K562 (cell line): ENCODE measurements at regions not wholly inside any gene's neighbourhood (a gene's known extent, or its start where the extent isn't known, plus 50 kb on each side); places are given as distances from the start of the nearest gene placed in this dataset.

Source experiments
- ATAC-seq: fragments of 200-7000 bp; cut with Tn5 transposase; 3 replicates; pipeline ENCODE4 v1.9.1; 2020; ENCODE audit warnings: moderate library complexity
- BruUV-seq: library from RNA; stranded (reverse); fragments of 400-500 nt; replicated peaks from 2 replicates; lab custom pipeline; 2021; lab: Mats Ljungman, UMichigan
- CTCF ChIA-PET: fragments of 300-600 bp; formaldehyde crosslinking; extraction: SDS; loops from one replicate; lab custom pipeline; 2021; ENCODE audit warnings: low intra/inter-chr PET ratio; lab: Yijun Ruan, JAX
- POLR2A ChIA-PET: fragments of 300-600, 350-650 bp; sonication (Branson Sonifier 250); formaldehyde crosslinking; extraction: SDS; loops from one replicate; lab custom pipeline; 2021; ENCODE audit warnings: antibody characterized with exemption, inconsistent platforms; lab: Yijun Ruan, JAX
- DNase-seq, 4 experiments: peaks; one replicate each; pipeline versions ENCODE4 v3.0.0 to v3.0.0-alpha.2; 2011 to 2018; ENCODE audit warnings: low spot score in 3 of 4, mixed read lengths in 3 of 4; ENCODE audit errors: extremely low read depth in 1 of 4
- FAIRE-seq: peaks from 2 replicates; lab custom pipeline; 2011; peaks lifted over from hg19 to GRCh38; lab: Jason Lieb, UNC
- H2AFZ ChIP-seq: 2 replicates; pipeline ENCODE4 v1.6.0; 2011; ENCODE audit warnings: low read depth, low read length, control low read depth, inconsistent platforms
- H3K27ac ChIP-seq: fragments of 200-600 bp; 3 replicates; pipeline ENCODE4 v1.8.0; 2011; ENCODE audit warnings: low read depth, mild to moderate bottlenecking, control low read depth, inconsistent platforms, low read length, moderate library complexity, mixed read lengths; ENCODE audit errors: extremely low read depth
- H3K27me3 ChIP-seq, 2 experiments: fragments of 300-600 bp in 1 of 2; 2 replicates in 1 of 2; 3 replicates in 1 of 2; pipeline versions ENCODE4 v1.6.0 to v1.8.0; 2011; ENCODE audit warnings: inconsistent platforms in 2 of 2, low read length in 2 of 2, mild to moderate bottlenecking in 1 of 2, mixed read lengths in 1 of 2, moderate library complexity in 1 of 2; ENCODE audit not compliant: control insufficient read depth in 2 of 2, insufficient read depth in 2 of 2
- H3K36me3 ChIP-seq: fragments of 300-600 bp; 3 replicates; pipeline ENCODE4 v1.8.0; 2011; ENCODE audit warnings: mild to moderate bottlenecking, low read length, inconsistent platforms; ENCODE audit not compliant: control insufficient read depth, insufficient read depth
- H3K4me1 ChIP-seq, 2 experiments: fragments of 200-600 bp in 1 of 2; replicated peaks in 1 of 2; 2 replicates in 1 of 2; 3 replicates in 1 of 2; pipeline versions ENCODE4 v1.5.1 to v1.8.0; 2011; ENCODE audit warnings: inconsistent platforms in 2 of 2, low read length in 2 of 2, mild to moderate bottlenecking in 1 of 2, mixed read lengths in 1 of 2, moderate library complexity in 1 of 2; ENCODE audit not compliant: control insufficient read depth in 2 of 2, insufficient read depth in 2 of 2
- H3K4me2 ChIP-seq: 2 replicates; pipeline ENCODE4 v1.6.1; 2011; ENCODE audit warnings: low read length, control low read depth, inconsistent platforms, mixed read lengths; ENCODE audit not compliant: insufficient read depth
- H3K4me3 ChIP-seq: fragments of 200-600 bp; sonication (generic), shearing (Covaris generic); 2 replicates; pipeline ENCODE4 v1.5.1; 2016; ENCODE audit warnings: control low read depth, inconsistent platforms
- H3K79me2 ChIP-seq: fragments of 200-600 bp; 3 replicates; pipeline ENCODE4 v1.8.0; 2011; ENCODE audit warnings: low read length, inconsistent platforms; ENCODE audit not compliant: control insufficient read depth, insufficient read depth
- H3K9ac ChIP-seq, 2 experiments: 2 replicates each; pipeline versions ENCODE4 v1.6.0 to v1.6.1; 2011; ENCODE audit warnings: low read depth in 2 of 2, low read length in 2 of 2, control low read depth in 1 of 2, inconsistent platforms in 1 of 2, mild to moderate bottlenecking in 1 of 2, mixed read lengths in 1 of 2; ENCODE audit not compliant: insufficient read depth in 1 of 2
- H3K9me1 ChIP-seq: one replicate; pipeline ENCODE4 v1.6.0; 2011; ENCODE audit warnings: inconsistent platforms, mild to moderate bottlenecking, low read length, moderate library complexity; ENCODE audit not compliant: control insufficient read depth, insufficient read depth
- H3K9me3 ChIP-seq: replicated peaks from 2 replicates; pipeline ENCODE4 v1.5.1; 2011; ENCODE audit warnings: low read depth, low read length, inconsistent platforms; ENCODE audit not compliant: control insufficient read depth, insufficient read depth
- H4K20me1 ChIP-seq: replicated peaks from 2 replicates; pipeline ENCODE4 v1.6.1; 2011; ENCODE audit warnings: low read length, inconsistent platforms, mixed read lengths; ENCODE audit not compliant: control insufficient read depth, insufficient read depth
- FOS ChIP-seq: IDR thresholded peaks from 3 replicates; pipeline ENCODE4 v1.6.1; 2011; ENCODE audit not compliant: insufficient read length; ENCODE audit errors: extremely low read depth
- HCFC1 ChIP-seq: IDR thresholded peaks from 2 replicates; pipeline ENCODE4 v1.6.1; 2012; ENCODE audit warnings: low read depth, low read length, improper control_type of control experiment
- KLF13 ChIP-seq: fragments of 450-650 bp; IDR thresholded peaks from 2 replicates; pipeline ENCODE4 v1.6.1; 2016; ENCODE audit warnings: missing genetic modification characterization, low read depth, mild to moderate bottlenecking, missing compliant biosample characterization, moderate library complexity, borderline replicate concordance
- LARP7 ChIP-seq: fragments of 450-650 bp; IDR thresholded peaks from 2 replicates; pipeline ENCODE4 v1.6.1; 2016
- MTA3 ChIP-seq: fragments of 450-650 bp; formaldehyde crosslinking; IDR thresholded peaks from 2 replicates; pipeline ENCODE4 v1.6.1; 2017; ENCODE audit warnings: mild to moderate bottlenecking, borderline replicate concordance
- MTF1 ChIP-seq: fragments of 250-450 bp; sonication (Bioruptor Pico); IDR thresholded peaks from 2 replicates; pipeline ENCODE4 v1.9.0; 2021; ENCODE audit warnings: moderate library complexity, mild to moderate bottlenecking, inconsistent platforms, borderline replicate concordance
- RAD51 ChIP-seq: fragments of 450-650 bp; IDR thresholded peaks from 2 replicates; pipeline ENCODE4 v1.7.1; 2016; ENCODE audit warnings: low read depth, mild to moderate bottlenecking, borderline replicate concordance
- TAF1 ChIP-seq: IDR thresholded peaks from 2 replicates; pipeline ENCODE4 v1.6.1; 2011; ENCODE audit warnings: mild to moderate bottlenecking, low read length, moderate library complexity; ENCODE audit not compliant: insufficient read depth, control insufficient read depth, severe bottlenecking; ENCODE audit errors: extremely low read depth
- TSC22D4 ChIP-seq: fragments of 450-650 bp; IDR thresholded peaks from 2 replicates; pipeline ENCODE4 v1.6.1; 2016; ENCODE audit warnings: missing genetic modification characterization, missing biosample characterization, control low read depth
- ZNF143 ChIP-seq: sonication (generic); formaldehyde crosslinking; IDR thresholded peaks from 2 replicates; pipeline ENCODE4 v1.9.0; 2022; ENCODE audit warnings: mild to moderate bottlenecking, missing genetic modification reagents
- ZNF436 ChIP-seq: fragments of 250-450, 450-650 bp; sonication (Bioruptor Pico); formaldehyde crosslinking; IDR thresholded peaks from 2 replicates; pipeline ENCODE4 v1.7.0; 2020; ENCODE audit warnings: mild to moderate bottlenecking
- WGBS: fragments of 100-300 bp; shearing (Covaris generic); methylation state at CpG from one replicate; pipeline ENCODE4 v1.1.6; 2016; ENCODE audit warnings: low coverage, mixed read lengths; ENCODE audit not compliant: insufficient coverage; ENCODE audit errors: missing lambda C conversion rate; 5-methylcytosine and 5-hydroxymethylcytosine counted together
- in situ Hi-C: fragments of 300-500 bp; cut with MboI; formaldehyde crosslinking; loops from 4 replicates; pipeline ENCODE4 v1.15.0; 2018; ENCODE audit warnings: inconsistent platforms, mixed read lengths
- intact Hi-C: fragments of 100-400 bp; cut with micrococcal nuclease; formaldehyde crosslinking; loops from 2 replicates; pipeline ENCODE4 v1.14.2; 2022
- TF ChIP-seq, protein P1 (sequence below): sonication (generic); formaldehyde crosslinking; IDR thresholded peaks from 2 replicates; pipeline ENCODE4 v1.8.0; 2022; ENCODE audit warnings: mild to moderate bottlenecking, missing genetic modification reagents
- TF ChIP-seq, protein P2 (sequence below): sonication (generic); IDR thresholded peaks from 2 replicates; pipeline ENCODE4 v1.6.1; 2016
- TF ChIP-seq, protein P3 (sequence below): sonication (generic); formaldehyde crosslinking; IDR thresholded peaks from 2 replicates; pipeline ENCODE4 v1.5.0; 2020; ENCODE audit warnings: missing genetic modification reagents
- TF ChIP-seq, protein P4 (sequence below): fragments of 200-800 bp; sonication (Bioruptor generic); IDR thresholded peaks from 2 replicates; pipeline ENCODE4 v1.6.1; 2017; ENCODE audit warnings: missing genetic modification characterization, missing compliant biosample characterization
- TF ChIP-seq, protein P5 (sequence below), 2 experiments: fragments of 250-450 bp in 1 of 2; fragments of 450-650 bp in 1 of 2; sonication (Bioruptor Pico) in 1 of 2; IDR thresholded peaks; 2 replicates each; pipeline versions ENCODE4 v1.6.1 to v1.8.0; 2016 to 2021; ENCODE audit warnings: mild to moderate bottlenecking in 2 of 2, moderate library complexity in 2 of 2, missing compliant biosample characterization in 1 of 2, missing genetic modification characterization in 1 of 2

DNA sequence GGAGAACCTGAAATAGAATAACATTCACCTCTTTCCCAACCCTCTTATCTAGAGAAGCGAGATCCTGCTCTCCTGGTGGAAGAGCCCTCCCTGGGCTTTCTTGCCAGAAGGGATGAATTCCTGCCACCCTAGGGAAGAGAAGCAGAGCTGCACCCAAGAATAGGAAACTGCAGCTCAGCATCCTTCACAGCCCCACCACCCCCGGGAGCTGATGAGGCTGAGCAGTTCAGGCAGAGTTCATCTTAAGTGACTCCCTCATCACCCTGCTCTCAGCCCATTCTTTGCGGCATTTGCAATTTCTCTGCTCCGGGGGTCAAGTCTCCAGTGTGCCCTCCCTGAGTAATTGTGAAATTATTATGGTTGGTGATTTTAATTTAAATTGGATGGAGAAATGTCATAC is 514.9 kb downstream of the BUD13 start (continued):
- TF ChIP-seq, protein P1, sequence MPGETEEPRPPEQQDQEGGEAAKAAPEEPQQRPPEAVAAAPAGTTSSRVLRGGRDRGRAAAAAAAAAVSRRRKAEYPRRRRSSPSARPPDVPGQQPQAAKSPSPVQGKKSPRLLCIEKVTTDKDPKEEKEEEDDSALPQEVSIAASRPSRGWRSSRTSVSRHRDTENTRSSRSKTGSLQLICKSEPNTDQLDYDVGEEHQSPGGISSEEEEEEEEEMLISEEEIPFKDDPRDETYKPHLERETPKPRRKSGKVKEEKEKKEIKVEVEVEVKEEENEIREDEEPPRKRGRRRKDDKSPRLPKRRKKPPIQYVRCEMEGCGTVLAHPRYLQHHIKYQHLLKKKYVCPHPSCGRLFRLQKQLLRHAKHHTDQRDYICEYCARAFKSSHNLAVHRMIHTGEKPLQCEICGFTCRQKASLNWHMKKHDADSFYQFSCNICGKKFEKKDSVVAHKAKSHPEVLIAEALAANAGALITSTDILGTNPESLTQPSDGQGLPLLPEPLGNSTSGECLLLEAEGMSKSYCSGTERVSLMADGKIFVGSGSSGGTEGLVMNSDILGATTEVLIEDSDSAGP (CRISPR knock-in tag) = no peak
- TF ChIP-seq, protein P2, sequence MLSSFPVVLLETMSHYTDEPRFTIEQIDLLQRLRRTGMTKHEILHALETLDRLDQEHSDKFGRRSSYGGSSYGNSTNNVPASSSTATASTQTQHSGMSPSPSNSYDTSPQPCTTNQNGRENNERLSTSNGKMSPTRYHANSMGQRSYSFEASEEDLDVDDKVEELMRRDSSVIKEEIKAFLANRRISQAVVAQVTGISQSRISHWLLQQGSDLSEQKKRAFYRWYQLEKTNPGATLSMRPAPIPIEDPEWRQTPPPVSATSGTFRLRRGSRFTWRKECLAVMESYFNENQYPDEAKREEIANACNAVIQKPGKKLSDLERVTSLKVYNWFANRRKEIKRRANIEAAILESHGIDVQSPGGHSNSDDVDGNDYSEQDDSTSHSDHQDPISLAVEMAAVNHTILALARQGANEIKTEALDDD = no peak

DNA sequence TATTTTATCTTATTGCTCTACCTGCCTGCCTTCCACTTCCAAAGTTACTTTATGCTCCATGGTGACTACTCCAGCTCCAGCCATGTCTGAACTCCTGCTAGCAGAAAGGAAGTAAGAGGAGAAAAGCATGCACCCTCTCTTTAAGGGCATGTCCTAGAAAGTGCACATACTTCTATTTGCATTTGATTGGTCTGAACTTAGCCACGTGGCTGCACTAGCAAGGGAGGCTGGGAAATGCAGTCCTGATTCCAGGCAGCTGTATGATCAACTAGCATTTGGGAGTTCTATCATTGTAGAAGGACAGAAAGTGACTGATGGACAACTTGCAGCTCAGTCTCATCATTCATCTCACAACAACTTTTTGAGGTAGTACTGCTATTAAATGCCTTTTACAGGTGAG is 515.7 kb downstream of the BUD13 start:
- WGBS = 0% methylated on average over 1 of the region's 1 CpG
- Histone ChIP-seq H3K79me2 (no peaks in the 10 kb centered on the region), H3K4me1 (no peaks in the 10 kb centered on the region), H3K4me3 (no peak overlapping the region), H3K36me3 (no peaks in the 10 kb centered on the region), H3K9me3 (no peaks in the 10 kb centered on the region), H3K27ac (no peak overlapping the region), H4K20me1 (no peaks in the 10 kb centered on the region), H3K27me3 (peaks cover 0 to 5% of the 10 kb centered on the region in 2 experiments; a peak in 1 of 5 replicates), H3K9me1 (no peaks in the 10 kb centered on the region), H3K4me2 (no peak overlapping the region), H2AFZ (no peak overlapping the region), H3K9ac (no peak overlapping the region)
- POLR2A ChIA-PET = interaction anchor here (1.0 kb wide), 1 partner anchor 11 kb away, joined by 3 read pairs; no protein-coding TSS in a partner anchor
- BruUV-seq = no TSS peak
- intact Hi-C loops (no loop called here), in situ Hi-C loops (no loop called here)
- peak in 1 of 4 experiments; percentile 16 for DNase-seq
- FAIRE-seq = no peak
- CTCF ChIA-PET = no interaction called here
- ATAC-seq = peak; percentile 88
- TF ChIP-seq FOS (peak; percentile 5), TAF1 (no peak), RAD51 (peak; percentile 68), KLF13 (tag) (no peak), HCFC1 (peak; percentile 79), TSC22D4 (tag) (no peak), ZNF143 (peak; percentile 53; the same call in 1 of the 2 replicates), MTA3 (no peak), LARP7 (no peak), ZNF436 (CRISPR knock-in tag) (no peak), MTF1 (CRISPR knock-in tag) (no peak)
- TF ChIP-seq, protein P3, sequence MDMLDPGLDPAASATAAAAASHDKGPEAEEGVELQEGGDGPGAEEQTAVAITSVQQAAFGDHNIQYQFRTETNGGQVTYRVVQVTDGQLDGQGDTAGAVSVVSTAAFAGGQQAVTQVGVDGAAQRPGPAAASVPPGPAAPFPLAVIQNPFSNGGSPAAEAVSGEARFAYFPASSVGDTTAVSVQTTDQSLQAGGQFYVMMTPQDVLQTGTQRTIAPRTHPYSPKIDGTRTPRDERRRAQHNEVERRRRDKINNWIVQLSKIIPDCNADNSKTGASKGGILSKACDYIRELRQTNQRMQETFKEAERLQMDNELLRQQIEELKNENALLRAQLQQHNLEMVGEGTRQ (CRISPR knock-in tag) = peak; percentile 91
- TF ChIP-seq, protein P4, sequence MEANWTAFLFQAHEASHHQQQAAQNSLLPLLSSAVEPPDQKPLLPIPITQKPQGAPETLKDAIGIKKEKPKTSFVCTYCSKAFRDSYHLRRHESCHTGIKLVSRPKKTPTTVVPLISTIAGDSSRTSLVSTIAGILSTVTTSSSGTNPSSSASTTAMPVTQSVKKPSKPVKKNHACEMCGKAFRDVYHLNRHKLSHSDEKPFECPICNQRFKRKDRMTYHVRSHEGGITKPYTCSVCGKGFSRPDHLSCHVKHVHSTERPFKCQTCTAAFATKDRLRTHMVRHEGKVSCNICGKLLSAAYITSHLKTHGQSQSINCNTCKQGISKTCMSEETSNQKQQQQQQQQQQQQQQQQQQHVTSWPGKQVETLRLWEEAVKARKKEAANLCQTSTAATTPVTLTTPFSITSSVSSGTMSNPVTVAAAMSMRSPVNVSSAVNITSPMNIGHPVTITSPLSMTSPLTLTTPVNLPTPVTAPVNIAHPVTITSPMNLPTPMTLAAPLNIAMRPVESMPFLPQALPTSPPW (CRISPR knock-in tag) = no peak
- TF ChIP-seq, protein P5, sequence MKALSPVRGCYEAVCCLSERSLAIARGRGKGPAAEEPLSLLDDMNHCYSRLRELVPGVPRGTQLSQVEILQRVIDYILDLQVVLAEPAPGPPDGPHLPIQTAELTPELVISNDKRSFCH (CRISPR knock-in tag; IDR thresholded peaks at IDR 0.05) = no peak
- TF ChIP-seq, protein P5 (tag; IDR thresholded peaks at IDR 0.05) = no peak
